HG02884 (cell line): ENCODE measurements at regions not wholly inside any gene's neighbourhood (a gene's known extent, or its start where the extent isn't known, plus 50 kb on each side); places are given as distances from the start of the nearest gene placed in this dataset.
A peak's percentile ranks its signal among the peaks of the same experiment; 100 is the strongest.
"Not testable (repeated sequence)": the region's sequence is repeated elsewhere in the genome, so short reads cannot be mapped to it uniquely, and the experiment has no call there.

Experiments used
- ATAC-seq: cut with Tn5 transposase; IDR thresholded peaks from one replicate; pipeline ENCODE4 v1.9.1; 2021; ENCODE audit warnings: mild to moderate bottlenecking, moderate library complexity; ENCODE audit not compliant: unreplicated experiment

- no peak for ATAC-seq
These were observed 76.1 kb upstream of the PDSS1 start for GRCh38 chr10:26621243-26621888.

GRCh38 chr10:26621889-26622711, 75.4 kb upstream of the PDSS1 start:
- peak; percentile 59 for ATAC-seq

- no peak for ATAC-seq
These were observed 74.6 kb upstream of the PDSS1 start for GRCh38 chr10:26622891-26623290.

GRCh38 chr10:26624006-26624405, 73.5 kb upstream of the PDSS1 start:
- no peak for ATAC-seq

- no peak for ATAC-seq
These were observed 71.4 kb upstream of the PDSS1 start for GRCh38 chr10:26626066-26626465.

- ATAC-seq, result no peak
These were observed 70.2 kb upstream of the PDSS1 start for GRCh38 chr10:26627324-26627723.

- ATAC-seq, result peak; percentile 65
These were observed 69.1 kb upstream of the PDSS1 start for GRCh38 chr10:26628395-26628794.

- not testable (repeated sequence) for ATAC-seq
These were observed 65.3 kb upstream of the PDSS1 start for GRCh38 chr10:26632171-26632570.

- ATAC-seq, result not testable (repeated sequence)
These were observed 63.4 kb upstream of the PDSS1 start for GRCh38 chr10:26634111-26634510.

- ATAC-seq, result no peak
These were observed 59.8 kb upstream of the PDSS1 start for GRCh38 chr10:26637521-26638275.

- no peak for ATAC-seq
These were observed 57.1 kb upstream of the PDSS1 start for GRCh38 chr10:26640391-26640790.

- no peak for ATAC-seq
These were observed 54.4 kb upstream of the PDSS1 start for GRCh38 chr10:26642896-26643653.

- ATAC-seq, result no peak
These were observed 49.8 kb upstream of the PDSS1 start for GRCh38 chr10:26647602-26648244.
